Large intestine (tissue), 3 donors: ENCODE measurements at regions not wholly inside any gene's neighbourhood (a gene's known extent, or its start where the extent isn't known, plus 50 kb on each side); places are given as distances from the start of the nearest gene placed in this dataset.

Experiments used
- DNase-seq, 2 donors: peaks; one replicate each; pipeline versions ENCODE4 v3.0.0 to v3.0.0-alpha.2; 2013
- H3K27ac ChIP-seq: one replicate; pipeline ENCODE4 v1.5.1; 2013; ENCODE audit warnings: low read length
- H3K27me3 ChIP-seq: 2 replicates; pipeline ENCODE4 v1.6.1; 2013; ENCODE audit warnings: low read length; ENCODE audit not compliant: control insufficient read depth, insufficient read depth
- H3K36me3 ChIP-seq: 2 replicates; pipeline ENCODE4 v1.6.1; 2013; ENCODE audit warnings: low read length; ENCODE audit not compliant: control insufficient read depth, insufficient read depth
- H3K4me1 ChIP-seq: one replicate; pipeline ENCODE4 v1.6.1; 2013; ENCODE audit warnings: low read length; ENCODE audit not compliant: control insufficient read depth, insufficient read depth
- H3K4me3 ChIP-seq: one replicate; pipeline ENCODE4 v1.5.1; 2013; ENCODE audit warnings: low read length
- H3K9me3 ChIP-seq: one replicate; pipeline ENCODE4 v1.6.1; 2013; ENCODE audit warnings: mild to moderate bottlenecking, low read depth, low read length, moderate library complexity; ENCODE audit not compliant: control insufficient read depth
- WGBS: methylation state at CpG from one replicate; pipeline ENCODE4 v1.1.5; 2013; ENCODE audit warnings: low lambda C conversion rate; ENCODE audit not compliant: insufficient coverage; 5-methylcytosine and 5-hydroxymethylcytosine counted together

- no CpG with 5 or more reads among the region's 1 CpG for WGBS
- no peaks in the 10 kb centered on the region for H3K27me3 ChIP-seq
- no peaks in the 10 kb centered on the region for H3K4me1 ChIP-seq
- no peak overlapping the region for H3K4me3 ChIP-seq
- H3K36me3 ChIP-seq: no peaks in the 10 kb centered on the region
- H3K9me3 ChIP-seq: no peaks in the 10 kb centered on the region
- DNase-seq: no peak
- no peak overlapping the region for H3K27ac ChIP-seq
These were observed 535.6 kb upstream of the GHITM start for GRCh38 chr10:83603708-83604107.

GRCh38 chr10:83605783-83606630 lies 533.3 kb upstream of the GHITM start:
- Histone ChIP-seq H3K27ac (no peak overlapping the region), H3K4me3 (no peak overlapping the region), H3K36me3 (no peaks in the 10 kb centered on the region), H3K4me1 (no peaks in the 10 kb centered on the region), H3K9me3 (no peaks in the 10 kb centered on the region), H3K27me3 (no peaks in the 10 kb centered on the region)
- DNase-seq: no peak
- no CpG with 5 or more reads among the region's 2 CpGs for WGBS

GRCh38 chr10:83607959-83608745 lies 531.2 kb upstream of the GHITM start:
- Histone ChIP-seq H3K4me3 (no peak overlapping the region), H3K27me3 (no peaks in the 10 kb centered on the region), H3K9me3 (no peaks in the 10 kb centered on the region), H3K36me3 (no peaks in the 10 kb centered on the region), H3K27ac (no peak overlapping the region), H3K4me1 (no peaks in the 10 kb centered on the region)
- 93% methylated on average over 5 of the region's 7 CpGs for WGBS
- no peak for DNase-seq

- no peak for DNase-seq
- H3K27me3 ChIP-seq: no peaks in the 10 kb centered on the region
- 100% methylated on average over 1 of the region's 4 CpGs for WGBS
These were observed 527.3 kb upstream of the GHITM start for GRCh38 chr10:83612050-83612449.

GRCh38 chr10:83612746-83613145 lies 526.6 kb upstream of the GHITM start:
- no peak for DNase-seq
- Histone ChIP-seq H3K27me3 (no peaks in the 10 kb centered on the region), H3K4me1 (no peaks in the 10 kb centered on the region), H3K9me3 (no peaks in the 10 kb centered on the region), H3K4me3 (no peak overlapping the region), H3K36me3 (no peaks in the 10 kb centered on the region), H3K27ac (no peak overlapping the region)
- WGBS: no CpG with 5 or more reads among the region's 2 CpGs

More at GRCh38 chr10:83612050-83612449, 527.3 kb upstream of the GHITM start:
- Histone ChIP-seq H3K36me3 (no peaks in the 10 kb centered on the region), H3K4me3 (no peak overlapping the region), H3K27ac (no peak overlapping the region), H3K9me3 (no peaks in the 10 kb centered on the region), H3K4me1 (no peaks in the 10 kb centered on the region)

- no peaks in the 10 kb centered on the region for H3K27me3 ChIP-seq
- H3K4me1 ChIP-seq: no peaks in the 10 kb centered on the region
- 20% methylated on average over 1 of the region's 1 CpG for WGBS
These were observed 522.1 kb upstream of the GHITM start for GRCh38 chr10:83617172-83617571.

GRCh38 chr10:83617692-83618545 lies 521.4 kb upstream of the GHITM start:
- H3K9me3 ChIP-seq: no peaks in the 10 kb centered on the region
- no peaks in the 10 kb centered on the region for H3K36me3 ChIP-seq
- no peak for DNase-seq
- H3K27me3 ChIP-seq: no peaks in the 10 kb centered on the region
- no peak overlapping the region for H3K4me3 ChIP-seq
- 31% methylated on average over 2 of the region's 5 CpGs for WGBS
- no peak overlapping the region for H3K27ac ChIP-seq
- no peaks in the 10 kb centered on the region for H3K4me1 ChIP-seq

More at GRCh38 chr10:83617172-83617571, 522.1 kb upstream of the GHITM start:
- Histone ChIP-seq H3K36me3 (no peaks in the 10 kb centered on the region), H3K4me3 (no peak overlapping the region), H3K27ac (no peak overlapping the region), H3K9me3 (no peaks in the 10 kb centered on the region)
- DNase-seq: no peak

- Histone ChIP-seq H3K4me3 (no peak overlapping the region), H3K4me1 (no peaks in the 10 kb centered on the region), H3K27me3 (no peaks in the 10 kb centered on the region), H3K9me3 (no peaks in the 10 kb centered on the region), H3K36me3 (no peaks in the 10 kb centered on the region), H3K27ac (no peak overlapping the region)
- DNase-seq: no peak
- WGBS: 60% methylated on average over 1 of the region's 5 CpGs
These were observed 513.4 kb upstream of the GHITM start for GRCh38 chr10:83625831-83626360.

GRCh38 chr10:83632701-83633100 lies 506.6 kb upstream of the GHITM start:
- Histone ChIP-seq H3K27me3 (no peaks in the 10 kb centered on the region), H3K27ac (no peak overlapping the region), H3K9me3 (no peaks in the 10 kb centered on the region), H3K36me3 (no peaks in the 10 kb centered on the region), H3K4me3 (no peak overlapping the region), H3K4me1 (no peaks in the 10 kb centered on the region)
- DNase-seq: no peak

- no CpG with 5 or more reads among the region's 4 CpGs for WGBS
- no peaks in the 10 kb centered on the region for H3K9me3 ChIP-seq
These were observed 505.8 kb upstream of the GHITM start for GRCh38 chr10:83633547-83633946.

More at GRCh38 chr10:83633547-83633946, 505.8 kb upstream of the GHITM start:
- no peaks in the 10 kb centered on the region for H3K27me3 ChIP-seq
- no peaks in the 10 kb centered on the region for H3K36me3 ChIP-seq
- H3K27ac ChIP-seq: no peak overlapping the region
- H3K4me3 ChIP-seq: no peak overlapping the region
- DNase-seq: no peak
- H3K4me1 ChIP-seq: no peaks in the 10 kb centered on the region
